ENCODE measurements at regions not wholly inside any gene's neighbourhood (a gene's known extent, or its start where the extent isn't known, plus 50 kb on each side); places are given as distances from the start of the nearest gene placed in this dataset.

DNA sequence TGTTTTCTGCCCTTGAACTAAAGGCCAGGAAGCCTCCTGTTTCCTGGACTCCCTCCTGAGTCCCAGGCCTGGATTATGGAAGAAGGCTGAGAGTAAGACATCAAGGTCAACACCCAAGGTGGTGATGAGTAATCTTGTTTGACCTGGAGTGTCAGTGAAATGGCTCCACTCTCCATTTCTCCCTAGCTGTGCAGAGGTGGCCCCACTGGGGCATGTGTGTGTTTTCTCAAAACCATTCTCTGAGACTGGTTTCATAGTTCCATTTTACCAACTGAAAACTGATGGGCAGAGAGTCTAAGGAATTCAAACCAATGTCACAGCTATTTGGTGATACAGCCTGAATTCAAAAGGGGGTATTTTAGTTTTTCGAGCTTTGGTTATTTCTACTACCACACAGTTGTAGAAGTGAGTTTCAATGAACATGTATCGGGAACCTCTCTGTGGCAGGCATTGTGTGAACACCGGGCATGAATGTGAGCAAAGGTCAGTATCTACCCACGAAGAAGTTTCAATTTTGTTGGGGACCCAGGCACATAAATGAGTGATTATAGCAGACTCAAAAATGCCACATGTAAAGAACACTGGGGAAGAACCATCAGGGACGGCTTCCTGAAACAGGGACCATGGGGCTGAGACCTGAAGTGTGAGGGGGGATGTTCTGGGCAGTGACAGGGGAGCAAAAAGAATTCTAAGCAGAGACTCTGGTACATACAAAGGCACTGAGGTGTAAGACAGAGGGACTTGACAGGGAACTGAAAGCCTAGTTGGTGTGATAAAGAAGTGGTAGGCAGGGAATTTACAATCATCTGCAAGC, 269.6 kb upstream of the KLF4 start:
- H3K4me1 Mint-ChIP-seq, result no peaks in the 10 kb centered on the region
- no peak overlapping the region for H3K27ac Mint-ChIP-seq
- H3K36me3 Mint-ChIP-seq (ENCODE audit: low read depth), result no peaks in the 10 kb centered on the region
- peaks cover 9% of the 10 kb centered on the region for H3K9me3 Mint-ChIP-seq
- DNase-seq, result no peak
- ChIA-PET CTCF (no interaction called here), POLR2A (no interaction called here)
- no peak overlapping the region for H3K4me3 Mint-ChIP-seq
- no peaks in the 10 kb centered on the region for H3K27me3 Mint-ChIP-seq

DNA sequence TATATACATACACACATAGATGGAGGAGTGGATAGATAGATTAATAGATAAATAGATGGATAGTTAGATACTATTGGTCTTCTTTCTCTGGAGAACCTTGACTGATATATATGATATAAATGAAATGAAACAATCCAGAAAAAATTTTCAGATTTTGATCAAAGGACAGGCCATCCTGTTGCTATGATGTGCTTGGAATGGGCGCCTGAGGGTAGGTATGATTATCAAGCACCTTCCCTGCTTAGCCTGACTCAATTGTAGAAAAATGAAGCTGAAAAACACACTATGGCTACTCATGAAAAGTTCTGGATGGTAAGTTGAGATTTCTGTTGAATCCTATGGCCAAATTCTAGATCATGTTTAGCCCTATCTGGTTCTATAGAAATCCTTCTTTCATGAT, 266.5 kb upstream of the KLF4 start:
- ChIA-PET CTCF (no interaction called here), POLR2A (no interaction called here)
- H3K27ac Mint-ChIP-seq, result no peak overlapping the region

DNA sequence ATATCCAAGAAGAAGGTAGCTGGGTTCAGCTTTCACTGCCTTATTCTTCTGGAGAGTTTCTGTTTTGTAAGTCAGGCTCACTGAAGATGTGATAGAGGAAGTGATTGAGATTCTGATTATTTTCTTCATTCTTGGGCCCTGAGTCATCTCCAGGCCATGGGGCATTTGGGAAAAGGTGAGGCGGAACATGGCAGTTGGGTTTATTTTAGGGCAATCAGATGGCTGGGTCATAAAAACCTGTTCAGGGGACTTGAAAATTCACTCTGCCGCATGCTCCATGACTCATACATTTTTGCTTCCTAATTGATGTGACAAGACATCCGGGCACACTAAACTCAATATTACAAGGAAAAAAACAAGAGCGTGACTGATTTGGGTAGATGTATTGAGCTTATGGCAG, 265.7 kb upstream of the KLF4 start:
- no peak overlapping the region for H3K27ac Mint-ChIP-seq
- DNase-seq, result no peak
- no peaks in the 10 kb centered on the region for H3K4me1 Mint-ChIP-seq
- ChIA-PET CTCF (no interaction called here), POLR2A (no interaction called here)
- no peak overlapping the region for H3K4me3 Mint-ChIP-seq
- H3K9me3 Mint-ChIP-seq, result peaks cover 5% of the 10 kb centered on the region
- H3K36me3 Mint-ChIP-seq (ENCODE audit: low read depth), result no peaks in the 10 kb centered on the region
- H3K27me3 Mint-ChIP-seq, result no peaks in the 10 kb centered on the region

More for the DNA sequence above, 266.5 kb upstream of the KLF4 start:
- Mint-ChIP-seq H3K4me3 (no peak overlapping the region), H3K36me3 (ENCODE audit: low read depth) (no peaks in the 10 kb centered on the region), H3K9me3 (peaks cover 5% of the 10 kb centered on the region), H3K4me1 (no peaks in the 10 kb centered on the region), H3K27me3 (no peaks in the 10 kb centered on the region)
- no peak for DNase-seq

DNA sequence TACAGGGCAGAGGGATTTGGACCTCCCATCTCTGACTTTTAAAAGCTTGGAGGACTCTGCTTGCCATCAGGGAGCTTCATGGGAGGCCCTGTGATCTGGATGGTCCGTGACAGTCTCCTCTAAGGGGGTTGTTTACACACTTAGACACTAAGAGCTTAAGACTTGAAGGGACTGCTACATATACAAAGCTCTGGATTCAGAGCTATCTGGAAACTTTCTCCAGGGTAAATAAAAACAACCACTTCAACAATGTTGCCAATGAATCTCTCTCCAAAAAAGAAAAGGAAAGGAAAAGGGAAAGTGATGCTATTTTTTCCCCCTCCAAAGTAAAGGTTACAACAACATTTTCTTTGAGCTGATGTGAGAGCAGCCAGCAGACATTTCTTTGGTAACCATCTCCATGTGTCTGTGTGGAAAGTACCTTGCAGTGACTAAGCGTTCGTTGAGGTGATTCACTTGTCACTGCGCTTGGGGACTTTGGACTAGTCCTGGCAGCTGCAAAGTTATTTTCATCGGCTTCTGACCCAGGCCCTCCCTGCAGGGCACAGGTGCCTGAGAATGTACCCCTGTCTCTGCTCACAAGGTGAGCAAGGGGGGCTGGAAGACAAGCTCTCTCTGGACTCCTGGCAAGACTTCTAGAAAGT, 262.1 kb upstream of the KLF4 start:
- H3K36me3 Mint-ChIP-seq (ENCODE audit: low read depth), result no peaks in the 10 kb centered on the region
- no peak overlapping the region for H3K27ac Mint-ChIP-seq
- no peak overlapping the region for H3K4me3 Mint-ChIP-seq
- no peaks in the 10 kb centered on the region for H3K4me1 Mint-ChIP-seq
- no peaks in the 10 kb centered on the region for H3K27me3 Mint-ChIP-seq
- ChIA-PET CTCF (no interaction called here), POLR2A (no interaction called here)
- DNase-seq, result no peak
- peaks cover 3% of the 10 kb centered on the region for H3K9me3 Mint-ChIP-seq

DNA sequence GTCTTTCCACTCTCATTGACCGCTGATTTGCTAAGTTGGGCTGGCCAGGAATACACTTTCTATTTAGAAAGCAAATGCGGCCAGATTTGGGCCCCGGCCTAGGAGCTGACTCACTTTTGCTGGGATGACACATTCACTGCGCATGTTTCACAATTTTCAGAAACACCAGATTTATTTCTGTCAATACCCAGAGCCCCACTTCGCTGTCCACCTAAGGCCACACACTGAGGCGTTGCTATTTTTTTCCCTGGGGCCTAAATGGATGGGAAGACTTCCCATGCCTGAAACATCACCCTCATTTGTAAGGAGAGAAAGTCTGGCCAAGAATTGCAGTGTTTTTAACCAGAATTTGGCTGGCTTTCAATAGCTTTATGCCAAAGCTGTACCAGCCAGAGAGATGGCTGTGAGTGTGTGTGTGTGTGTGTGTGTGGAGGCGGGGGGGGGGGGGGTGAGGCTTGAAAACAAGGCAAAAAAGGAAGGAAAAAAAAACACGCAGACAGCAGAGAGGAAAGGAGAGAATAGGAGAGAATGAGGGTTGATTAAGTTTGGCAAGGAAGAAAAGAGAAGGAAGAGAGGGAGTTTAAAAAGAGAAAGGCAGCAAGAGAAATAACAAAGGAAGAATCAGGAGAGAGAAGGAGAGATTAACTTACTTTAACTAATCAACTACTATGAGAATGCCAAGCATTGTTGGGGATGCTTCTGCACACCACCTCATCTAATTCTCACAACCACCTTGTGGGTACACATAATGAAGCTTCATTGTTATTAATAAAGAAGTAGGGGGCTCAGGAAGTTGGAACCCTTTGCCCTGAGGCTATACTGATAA, 261.4 kb upstream of the KLF4 start:
- H3K27ac Mint-ChIP-seq, result no peak overlapping the region
- no peaks in the 10 kb centered on the region for H3K27me3 Mint-ChIP-seq
- no peaks in the 10 kb centered on the region for H3K4me1 Mint-ChIP-seq
- peaks cover 3% of the 10 kb centered on the region for H3K9me3 Mint-ChIP-seq
- POLR2A ChIA-PET, result no interaction called here
- CTCF ChIA-PET, result no interaction called here
- H3K36me3 Mint-ChIP-seq (ENCODE audit: low read depth), result no peaks in the 10 kb centered on the region
- no peak for DNase-seq
- no peak overlapping the region for H3K4me3 Mint-ChIP-seq

DNA sequence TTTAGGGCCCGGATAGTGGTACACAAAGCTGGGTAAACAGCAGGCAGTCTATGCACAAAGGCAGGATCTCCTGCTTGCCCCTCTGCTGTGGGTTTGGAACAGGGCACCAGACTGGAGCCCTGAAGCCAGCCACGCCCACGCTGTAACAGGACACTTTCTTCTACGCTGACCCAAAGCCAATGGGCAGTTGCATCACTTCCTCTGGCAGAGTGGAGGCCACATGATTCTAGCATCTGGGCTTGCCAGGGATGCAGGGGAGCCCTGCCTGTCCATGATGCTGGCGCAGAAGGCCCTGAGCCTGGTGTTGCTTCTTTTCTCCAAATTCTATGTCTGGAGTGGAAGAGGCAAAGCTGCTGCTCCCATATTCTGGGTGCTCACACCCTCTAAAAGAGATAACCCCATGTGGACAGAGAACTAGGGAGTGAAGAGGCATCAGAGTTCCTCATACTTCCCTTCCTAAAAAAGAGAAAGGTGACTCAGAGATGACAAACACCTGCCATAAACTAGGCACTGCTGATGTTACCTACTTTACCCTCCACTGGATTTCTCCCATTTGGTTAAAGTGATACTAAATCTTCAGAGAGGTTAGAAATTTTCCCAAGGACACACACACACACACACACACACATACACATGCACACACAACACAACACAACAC, 260.3 kb upstream of the KLF4 start:
- POLR2A ChIA-PET, result no interaction called here
- no peaks in the 10 kb centered on the region for H3K36me3 Mint-ChIP-seq (ENCODE audit: low read depth)
- no peaks in the 10 kb centered on the region for H3K27me3 Mint-ChIP-seq
- CTCF ChIA-PET, result no interaction called here
- DNase-seq, result no peak
- H3K4me3 Mint-ChIP-seq, result no peak overlapping the region
- peaks cover 3% of the 10 kb centered on the region for H3K9me3 Mint-ChIP-seq
- H3K4me1 Mint-ChIP-seq, result no peaks in the 10 kb centered on the region
- no peak overlapping the region for H3K27ac Mint-ChIP-seq

DNA sequence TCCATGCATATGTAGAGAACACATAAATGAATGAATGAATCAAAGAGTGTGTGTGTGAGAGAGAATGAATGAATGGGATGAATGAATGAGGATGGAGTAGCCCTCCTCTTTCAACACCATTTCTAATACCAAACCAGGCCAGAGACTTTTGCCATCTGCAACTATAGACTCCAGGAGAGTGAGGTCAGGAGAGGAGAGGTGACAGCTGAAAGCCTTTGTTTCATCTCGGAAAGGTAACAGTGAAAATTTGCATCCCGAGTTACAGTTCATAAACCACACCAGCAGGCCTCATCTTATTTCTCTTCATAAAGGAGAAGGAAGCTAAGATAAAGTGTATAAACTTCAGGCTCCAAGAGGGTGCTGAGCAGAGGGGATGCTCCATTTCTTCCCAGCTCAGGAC, 255.3 kb upstream of the KLF4 start:
- no peak overlapping the region for H3K4me3 Mint-ChIP-seq
- peaks cover 3% of the 10 kb centered on the region for H3K9me3 Mint-ChIP-seq
- ChIA-PET POLR2A (no interaction called here), CTCF (no interaction called here)
- DNase-seq, result no peak
- H3K27me3 Mint-ChIP-seq, result no peaks in the 10 kb centered on the region
- no peaks in the 10 kb centered on the region for H3K36me3 Mint-ChIP-seq (ENCODE audit: low read depth)
- no peak overlapping the region for H3K27ac Mint-ChIP-seq
- no peaks in the 10 kb centered on the region for H3K4me1 Mint-ChIP-seq

DNA sequence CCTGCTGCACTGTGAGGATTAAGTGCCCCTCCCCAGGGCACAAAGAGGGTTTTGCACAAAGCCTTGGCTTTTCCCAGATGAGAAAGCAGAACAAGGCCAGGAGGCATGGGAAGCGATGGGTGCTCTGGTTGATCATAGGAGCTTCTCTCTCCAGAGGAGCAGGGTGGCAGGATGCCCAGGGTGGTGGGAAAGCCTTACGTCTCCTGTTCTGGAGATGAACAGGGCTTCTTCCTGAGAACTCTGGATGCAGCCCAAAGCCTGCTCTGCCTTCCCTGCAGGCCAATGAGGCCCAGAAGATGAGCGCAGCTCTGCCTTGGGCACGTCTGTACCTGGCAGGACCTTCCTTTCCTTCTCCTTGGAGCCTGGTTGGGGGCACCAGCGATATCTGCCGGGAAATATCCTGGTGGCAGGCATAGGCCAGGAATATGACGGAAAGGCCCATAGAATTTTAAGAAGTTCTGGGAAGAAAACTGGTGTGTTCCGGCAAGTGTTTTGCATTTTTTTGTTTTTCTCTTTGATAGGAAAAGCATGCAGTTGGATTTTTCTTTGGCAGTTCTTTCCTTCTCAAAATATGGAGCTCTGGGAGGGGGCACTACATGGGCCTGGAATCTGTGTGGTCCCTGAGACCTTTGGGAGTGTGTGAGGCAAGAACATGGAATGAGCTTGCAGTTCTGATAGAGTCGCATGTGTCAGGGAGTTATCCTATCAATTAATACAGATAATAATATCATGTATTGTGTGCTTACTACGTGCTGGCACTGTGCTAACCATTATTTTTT, 253.2 kb upstream of the KLF4 start:
- H3K36me3 Mint-ChIP-seq (ENCODE audit: low read depth), result no peaks in the 10 kb centered on the region
- CTCF ChIA-PET, result interaction anchor here (0.5 kb wide), 1 partner anchor 14 kb away, joined by 3 read pairs; no protein-coding TSS in a partner anchor
- H3K4me3 Mint-ChIP-seq, result no peak overlapping the region
- POLR2A ChIA-PET, result no interaction called here
- no peak overlapping the region for H3K27ac Mint-ChIP-seq
- H3K27me3 Mint-ChIP-seq, result no peaks in the 10 kb centered on the region
- no peaks in the 10 kb centered on the region for H3K4me1 Mint-ChIP-seq
- no peak for DNase-seq
- H3K9me3 Mint-ChIP-seq, result peaks cover 3% of the 10 kb centered on the region

DNA sequence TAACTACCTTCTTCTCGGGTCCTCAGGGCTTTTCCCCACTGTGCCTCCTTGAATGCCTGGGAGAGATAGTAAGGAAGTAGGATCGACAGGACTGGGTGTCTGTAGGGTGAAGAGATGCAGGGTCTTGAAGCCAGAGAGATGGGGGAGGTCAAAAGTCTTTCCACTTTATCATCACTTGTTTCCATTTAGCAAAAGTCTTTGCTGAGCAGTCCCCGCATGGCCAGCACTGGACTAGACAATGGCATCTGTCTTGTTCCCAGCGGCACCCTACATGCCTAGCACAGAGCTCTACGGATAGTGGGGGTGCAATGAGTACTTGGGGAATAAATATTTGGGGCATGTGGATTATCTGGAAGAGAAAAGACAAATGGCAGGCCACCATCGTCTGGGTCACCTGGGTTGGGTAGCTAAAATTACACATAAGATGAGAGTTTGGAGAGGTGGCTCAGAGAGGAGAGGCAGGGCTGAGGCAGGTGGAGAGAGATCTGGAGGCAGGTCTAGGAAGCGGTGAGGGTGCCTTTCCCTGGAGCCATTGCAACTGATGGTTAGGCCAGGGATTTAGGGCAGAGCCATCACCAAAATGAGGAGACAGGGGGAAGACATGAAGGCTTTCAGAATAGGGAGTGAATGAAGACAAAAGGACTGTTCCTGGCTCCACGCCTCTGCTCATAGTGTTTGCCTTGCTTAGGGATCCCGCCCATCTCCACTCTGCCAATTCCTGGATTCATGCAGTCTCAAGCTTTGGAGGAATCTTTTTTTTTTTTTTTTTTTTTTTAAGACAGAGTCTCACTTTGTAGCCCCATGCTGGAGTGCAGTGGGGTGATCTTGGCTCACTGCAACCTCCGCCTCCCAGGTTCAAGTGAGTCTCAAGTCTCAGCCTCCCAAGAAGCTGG, 250.8 kb upstream of the KLF4 start:
- ChIA-PET CTCF (no interaction called here), POLR2A (no interaction called here)
- Mint-ChIP-seq H3K27ac (no peak overlapping the region), H3K4me3 (no peak overlapping the region), H3K27me3 (no peaks in the 10 kb centered on the region), H3K9me3 (no peaks in the 10 kb centered on the region), H3K36me3 (ENCODE audit: low read depth) (no peaks in the 10 kb centered on the region), H3K4me1 (no peaks in the 10 kb centered on the region)
- no peak for DNase-seq

DNA sequence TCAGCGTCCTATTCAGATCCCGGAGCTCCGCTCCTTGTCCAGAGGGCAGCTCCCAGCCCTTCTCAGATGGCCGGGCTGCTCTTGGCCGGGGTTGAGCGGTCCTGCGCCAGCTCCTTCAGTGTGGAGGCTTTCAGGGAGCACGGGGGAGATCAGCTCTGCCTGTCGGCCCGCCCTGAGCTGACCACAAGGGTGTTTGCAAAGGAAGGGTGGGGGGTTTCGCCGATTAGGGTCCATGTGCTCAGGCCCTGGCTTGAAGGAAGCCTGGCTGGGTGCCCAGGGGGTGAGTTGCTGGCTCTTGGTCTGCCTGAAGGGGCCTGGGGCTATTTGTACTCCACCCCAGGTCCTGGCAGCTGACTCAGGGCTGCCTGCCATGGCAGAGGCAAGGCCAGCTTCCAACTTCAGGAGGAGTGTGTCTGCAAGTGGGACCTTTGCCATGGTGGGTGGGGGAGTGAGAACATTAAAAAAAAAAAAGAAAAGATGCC, 250.1 kb upstream of the KLF4 start:
- no peak for DNase-seq
- CTCF ChIA-PET, result no interaction called here
- POLR2A ChIA-PET, result no interaction called here

DNA sequence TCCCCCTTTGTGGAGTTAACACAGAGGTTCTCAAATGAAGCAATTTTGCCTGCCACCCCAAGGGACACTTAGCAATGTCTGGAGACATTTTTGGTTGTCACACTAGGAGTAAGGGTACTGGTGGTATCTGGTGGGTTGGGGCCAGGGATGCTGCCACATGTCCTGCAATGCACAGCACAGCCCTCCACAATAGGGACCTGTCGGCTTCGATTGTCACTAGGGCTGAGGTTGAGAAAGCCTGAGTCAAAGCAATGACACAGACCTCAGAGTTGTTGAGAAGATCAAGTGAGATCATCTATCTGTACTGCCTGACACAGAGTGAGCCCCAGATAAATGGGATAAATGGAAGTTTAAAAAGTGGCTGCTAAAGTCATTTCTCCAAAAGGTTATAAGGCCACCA, 249.2 kb upstream of the KLF4 start:
- no peak overlapping the region for H3K4me3 Mint-ChIP-seq
- ChIA-PET CTCF (no interaction called here), POLR2A (no interaction called here)
- no peak for DNase-seq
- no peaks in the 10 kb centered on the region for H3K4me1 Mint-ChIP-seq
- H3K36me3 Mint-ChIP-seq (ENCODE audit: low read depth), result no peaks in the 10 kb centered on the region
- no peak overlapping the region for H3K27ac Mint-ChIP-seq
- no peaks in the 10 kb centered on the region for H3K27me3 Mint-ChIP-seq
- H3K9me3 Mint-ChIP-seq, result no peaks in the 10 kb centered on the region

More for the DNA sequence above, 250.1 kb upstream of the KLF4 start:
- H3K4me1 Mint-ChIP-seq, result no peaks in the 10 kb centered on the region
- no peaks in the 10 kb centered on the region for H3K36me3 Mint-ChIP-seq (ENCODE audit: low read depth)
- no peak overlapping the region for H3K4me3 Mint-ChIP-seq
- no peaks in the 10 kb centered on the region for H3K9me3 Mint-ChIP-seq
- no peak overlapping the region for H3K27ac Mint-ChIP-seq
- H3K27me3 Mint-ChIP-seq, result no peaks in the 10 kb centered on the region
